Fibroblast of the aortic adventitia (primary cell): ENCODE measurements at regions not wholly inside any gene's neighbourhood (a gene's known extent, or its start where the extent isn't known, plus 50 kb on each side); places are given as distances from the start of the nearest gene placed in this dataset.

Source experiments
- DNase-seq: peaks from one replicate; pipeline ENCODE4 v3.0.0-alpha.2; 2010; ENCODE audit warnings: low read depth
- H3K4me3 ChIP-seq: 2 replicates; pipeline ENCODE4 v1.5.1; 2011; ENCODE audit warnings: low read depth, mild to moderate bottlenecking, control low read depth, low read length, moderate library complexity
- CTCF ChIP-seq: IDR thresholded peaks from 2 replicates; pipeline ENCODE4 v1.5.1; 2011; ENCODE audit warnings: mild to moderate bottlenecking, low read length, control low read depth, inconsistent platforms; ENCODE audit not compliant: insufficient read depth

DNA sequence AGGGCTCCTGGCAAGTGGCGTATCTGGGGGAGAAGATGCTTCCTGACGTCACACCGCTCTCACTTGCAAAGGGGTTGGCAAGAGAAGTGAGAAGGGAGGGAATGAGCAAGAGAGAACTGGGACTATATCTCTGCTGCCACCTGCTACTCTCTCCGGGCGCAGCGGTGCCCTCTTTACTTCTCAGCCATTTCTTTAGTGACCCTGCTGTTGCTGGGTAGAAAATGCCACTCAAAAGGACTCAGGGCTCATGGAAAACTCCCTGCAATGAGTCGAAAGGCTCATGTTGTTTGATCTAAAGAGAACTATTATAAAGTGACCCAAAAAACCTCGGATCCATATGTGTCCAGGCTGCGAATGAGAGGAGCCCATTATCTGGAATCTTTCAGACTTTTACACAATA, 401.8 kb downstream of the SAMD5 start:
- no peak for TF ChIP-seq CTCF
- no peak for DNase-seq
- H3K4me3 ChIP-seq: no peak overlapping the region

DNA sequence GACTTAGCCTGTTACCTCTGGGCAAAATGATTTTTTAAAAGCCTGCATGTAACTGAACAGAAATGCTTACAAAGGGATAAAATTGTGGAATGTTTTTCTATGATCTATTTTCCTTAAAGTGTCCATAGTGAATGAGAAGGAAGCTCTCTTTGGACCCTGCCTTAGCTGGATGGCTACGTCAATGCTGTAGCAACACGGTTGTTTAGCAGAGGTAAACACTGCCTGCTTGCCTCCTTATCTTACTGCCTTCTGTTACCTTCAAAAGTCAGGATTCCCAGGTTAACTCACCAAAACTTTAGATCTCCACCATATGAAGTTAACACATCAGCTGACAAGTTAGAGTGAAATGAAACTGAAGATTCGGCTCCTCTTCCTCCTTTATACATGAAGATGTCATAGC, 402.6 kb downstream of the SAMD5 start:
- DNase-seq: no peak
- H3K4me3 ChIP-seq: no peak overlapping the region
- TF ChIP-seq CTCF: no peak

DNA sequence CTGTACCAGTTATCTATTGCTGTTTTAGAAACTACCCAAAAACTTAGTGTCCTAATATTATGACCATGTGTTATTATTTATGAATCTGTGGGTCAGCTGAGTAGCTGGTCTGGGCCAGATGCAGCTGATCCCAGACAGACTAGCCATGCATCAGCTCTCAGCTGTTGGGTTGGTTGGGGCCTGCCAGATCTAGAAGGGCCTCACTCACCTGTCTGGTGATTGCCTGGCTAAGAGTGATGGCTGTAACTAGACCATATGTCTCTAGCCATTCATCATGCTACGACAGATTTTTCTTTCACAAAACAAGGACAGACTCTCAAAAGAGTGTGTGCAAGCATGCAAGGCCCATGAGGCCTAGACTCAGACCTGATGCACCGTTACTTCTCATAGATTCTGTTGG, 403.2 kb downstream of the SAMD5 start:
- no peak for DNase-seq
- TF ChIP-seq CTCF: no peak
- no peak overlapping the region for H3K4me3 ChIP-seq

DNA sequence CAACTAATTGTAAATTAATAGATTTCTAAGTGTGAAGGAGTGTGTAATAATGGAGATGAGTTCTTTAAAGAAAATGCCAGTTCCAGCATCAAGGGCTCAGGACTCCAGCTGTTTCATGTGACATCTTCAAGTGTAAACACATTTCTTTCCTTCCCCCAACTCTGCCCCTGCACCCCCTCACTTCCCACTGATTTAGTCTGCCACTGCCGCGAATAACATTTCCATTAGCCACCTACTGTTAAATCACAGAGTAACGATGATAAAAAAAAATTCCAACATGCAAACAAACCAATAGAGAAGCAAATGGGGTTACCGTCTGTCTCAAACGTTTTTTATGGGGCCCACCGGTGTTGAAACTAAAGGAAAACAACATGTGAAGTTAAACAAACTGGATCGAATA, 414.3 kb downstream of the SAMD5 start:
- no peak for TF ChIP-seq CTCF
- H3K4me3 ChIP-seq: no peak overlapping the region
- no peak for DNase-seq

- H3K4me3 ChIP-seq: no peak overlapping the region
- no peak for DNase-seq
- TF ChIP-seq CTCF: no peak
These were observed 416.1 kb downstream of the SAMD5 start for GRCh38 chr6:147924598-147924997.

- no peak for TF ChIP-seq CTCF
- no peak for DNase-seq
- H3K4me3 ChIP-seq: no peak overlapping the region
These were observed 416.8 kb upstream of the SASH1 start for GRCh38 chr6:147925826-147926225.

DNA sequence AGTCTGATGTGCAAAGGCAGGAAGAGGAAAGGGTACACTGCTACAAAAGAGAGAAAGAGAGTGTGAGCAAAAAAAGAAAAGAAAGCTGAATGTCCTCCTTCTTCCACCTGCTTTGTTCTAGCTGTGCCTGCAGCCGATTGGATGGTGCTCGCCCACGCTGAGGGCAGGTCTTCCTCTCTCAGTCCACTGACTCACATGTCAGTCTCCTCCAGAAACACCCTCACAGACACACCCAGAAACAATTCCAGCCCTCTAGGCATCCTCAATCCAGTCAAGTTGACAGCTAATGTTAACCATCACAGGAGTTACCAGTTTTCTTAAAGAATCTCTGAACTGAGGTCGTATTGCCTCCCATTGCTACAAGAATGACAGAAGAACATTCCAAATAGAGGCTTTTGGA, 411.9 kb upstream of the SASH1 start:
- no peak for TF ChIP-seq CTCF
- no peak overlapping the region for H3K4me3 ChIP-seq
- no peak for DNase-seq
